ENCODE measurements at regions not wholly inside any gene's neighbourhood (a gene's known extent, or its start where the extent isn't known, plus 50 kb on each side); places are given as distances from the start of the nearest gene placed in this dataset.

- no peak overlapping the region for H3K4me3 ChIP-seq (ENCODE audit: low read length)
- DNase-seq (ENCODE audit: low read depth, low spot score), result no peak
Measured at GRCh38 chr19:33894787-33895186, 98.1 kb downstream of the KCTD15 start.

DNA sequence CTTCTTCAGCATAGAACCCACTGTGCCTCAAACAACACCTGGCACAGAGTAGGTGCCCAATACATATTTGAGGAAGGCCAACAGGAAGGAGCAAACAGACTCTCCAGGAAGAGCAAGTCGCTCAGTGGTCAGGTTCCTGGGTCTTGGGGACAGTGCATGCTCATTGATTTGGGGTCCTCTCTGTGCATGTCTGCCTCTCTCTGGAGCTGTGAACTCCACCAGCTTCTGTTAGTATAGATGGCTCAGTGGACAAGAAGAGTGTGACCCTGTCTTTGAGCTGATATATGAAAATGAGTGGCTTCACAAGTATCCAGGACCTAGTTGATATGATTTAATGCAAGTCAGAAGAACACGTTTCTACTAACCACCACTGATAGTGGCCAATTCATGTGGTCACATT, 98.7 kb downstream of the KCTD15 start:
- no peak overlapping the region for H3K4me3 ChIP-seq (ENCODE audit: low read length)
- no peak for DNase-seq (ENCODE audit: low read depth, low spot score)

GRCh38 chr19:33898062-33898677, 101.5 kb downstream of the KCTD15 start:
- H3K4me3 ChIP-seq (ENCODE audit: low read length), result no peak overlapping the region
- no peak for DNase-seq (ENCODE audit: low read depth, low spot score)

DNA sequence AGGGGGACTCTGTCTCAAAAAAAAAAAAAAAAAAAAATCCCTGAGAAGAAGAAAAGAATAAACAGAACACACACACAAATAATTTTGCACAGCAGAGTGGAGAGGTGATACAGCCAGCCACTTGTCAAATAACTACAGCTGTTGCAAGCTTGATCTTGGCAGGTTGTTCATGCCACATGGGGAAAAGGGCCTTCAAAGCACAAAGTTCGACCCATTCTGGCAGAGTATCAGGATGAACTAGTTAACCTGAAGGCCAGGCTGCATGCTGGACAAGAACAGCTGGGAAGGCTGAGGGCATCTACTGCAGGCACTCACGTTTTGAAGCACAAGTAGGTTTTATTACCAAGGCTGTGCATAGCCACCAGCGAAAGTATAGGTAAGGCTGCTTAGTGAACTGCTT, 104.1 kb downstream of the KCTD15 start:
- no peak overlapping the region for H3K4me3 ChIP-seq (ENCODE audit: low read length)
- DNase-seq (ENCODE audit: low read depth, low spot score), result no peak

GRCh38 chr19:33902395-33902794, 105.7 kb downstream of the KCTD15 start:
- no peak for DNase-seq (ENCODE audit: low read depth, low spot score)
- no peak overlapping the region for H3K4me3 ChIP-seq (ENCODE audit: low read length)

- DNase-seq (ENCODE audit: low read depth, low spot score), result no peak
- H3K4me3 ChIP-seq (ENCODE audit: low read length), result no peak overlapping the region
Measured at GRCh38 chr19:33902802-33903488, 106.3 kb downstream of the KCTD15 start.

DNA sequence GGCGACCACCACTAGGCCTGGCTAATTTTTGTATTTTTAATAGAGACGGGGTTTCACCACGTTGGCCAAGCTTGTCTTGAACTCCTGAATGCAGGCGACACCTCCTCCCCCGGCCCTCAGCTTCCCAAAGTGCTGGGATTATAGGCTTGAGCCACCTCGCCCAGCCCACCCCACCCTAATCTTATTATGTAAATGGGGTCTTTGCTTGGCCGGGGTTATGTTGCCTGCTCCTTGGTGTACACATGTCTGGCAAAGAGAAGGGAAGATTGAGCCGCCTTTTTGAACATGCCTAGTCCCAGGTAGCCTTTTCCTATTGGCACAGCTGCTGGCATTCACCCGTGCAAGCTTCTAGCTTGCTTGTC, 106.8 kb downstream of the KCTD15 start:
- no peak overlapping the region for H3K4me3 ChIP-seq (ENCODE audit: low read length)
- DNase-seq (ENCODE audit: low read depth, low spot score), result no peak

DNA sequence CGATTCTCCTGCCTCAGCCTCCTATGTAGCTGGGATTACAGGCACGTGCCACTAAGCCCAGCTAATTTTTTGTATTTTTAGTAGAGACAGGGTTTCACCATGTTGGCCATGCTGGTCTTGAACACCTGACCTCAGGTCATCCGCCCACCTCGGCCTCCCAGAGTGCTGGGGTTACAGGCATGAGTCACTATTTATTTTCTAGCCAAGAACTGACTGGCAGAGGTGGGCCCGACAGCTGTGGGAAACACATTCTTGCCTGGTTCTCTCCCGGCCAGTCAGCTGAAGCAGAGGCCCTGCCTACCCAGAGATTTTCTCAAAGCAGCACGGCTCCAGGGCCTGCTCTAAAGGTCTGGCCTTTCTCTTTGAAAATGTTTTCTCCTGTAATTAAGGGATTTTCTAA, 108.0 kb downstream of the KCTD15 start:
- H3K4me3 ChIP-seq (ENCODE audit: low read length), result no peak overlapping the region
- no peak for DNase-seq (ENCODE audit: low read depth, low spot score)

- no peak overlapping the region for H3K4me3 ChIP-seq (ENCODE audit: low read length)
- no peak for DNase-seq (ENCODE audit: low read depth, low spot score)
Measured at GRCh38 chr19:33905473-33905936, 108.8 kb downstream of the KCTD15 start.

DNA sequence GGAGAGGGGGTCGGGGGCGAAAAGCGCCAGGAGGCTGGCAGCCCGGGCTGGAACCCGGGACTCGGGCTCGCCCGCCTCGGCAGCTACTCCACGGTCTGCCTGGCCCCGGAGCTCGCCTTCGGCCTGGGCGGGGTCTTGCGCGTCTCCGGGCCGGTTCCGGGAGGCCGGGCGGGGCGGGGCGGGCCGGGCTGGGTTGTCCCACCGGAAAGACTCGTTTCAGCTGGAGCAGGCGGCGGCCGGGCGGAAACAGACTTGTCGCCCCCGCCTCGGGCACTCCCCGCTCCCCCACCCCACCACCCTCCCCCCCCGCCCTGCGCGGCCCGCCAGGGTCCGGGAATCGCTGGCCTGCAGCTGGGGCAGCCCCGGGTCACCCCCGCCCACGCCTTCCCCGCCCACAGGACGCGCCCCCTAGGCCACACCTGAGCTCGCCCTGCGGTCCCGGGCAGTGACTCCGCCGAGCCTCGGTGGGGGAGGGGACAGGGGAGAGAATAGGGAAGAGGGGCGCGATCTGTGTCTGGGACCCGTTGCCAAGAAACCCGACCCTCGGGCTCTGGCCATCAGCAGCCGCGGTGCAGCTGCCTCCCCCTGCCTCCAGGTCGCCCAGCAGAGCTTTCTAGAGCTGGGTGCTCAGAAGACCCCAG, 109.4 kb downstream of the KCTD15 start:
- DNase-seq (ENCODE audit: low read depth, low spot score), result no peak
- no peak overlapping the region for H3K4me3 ChIP-seq (ENCODE audit: low read length)

DNA sequence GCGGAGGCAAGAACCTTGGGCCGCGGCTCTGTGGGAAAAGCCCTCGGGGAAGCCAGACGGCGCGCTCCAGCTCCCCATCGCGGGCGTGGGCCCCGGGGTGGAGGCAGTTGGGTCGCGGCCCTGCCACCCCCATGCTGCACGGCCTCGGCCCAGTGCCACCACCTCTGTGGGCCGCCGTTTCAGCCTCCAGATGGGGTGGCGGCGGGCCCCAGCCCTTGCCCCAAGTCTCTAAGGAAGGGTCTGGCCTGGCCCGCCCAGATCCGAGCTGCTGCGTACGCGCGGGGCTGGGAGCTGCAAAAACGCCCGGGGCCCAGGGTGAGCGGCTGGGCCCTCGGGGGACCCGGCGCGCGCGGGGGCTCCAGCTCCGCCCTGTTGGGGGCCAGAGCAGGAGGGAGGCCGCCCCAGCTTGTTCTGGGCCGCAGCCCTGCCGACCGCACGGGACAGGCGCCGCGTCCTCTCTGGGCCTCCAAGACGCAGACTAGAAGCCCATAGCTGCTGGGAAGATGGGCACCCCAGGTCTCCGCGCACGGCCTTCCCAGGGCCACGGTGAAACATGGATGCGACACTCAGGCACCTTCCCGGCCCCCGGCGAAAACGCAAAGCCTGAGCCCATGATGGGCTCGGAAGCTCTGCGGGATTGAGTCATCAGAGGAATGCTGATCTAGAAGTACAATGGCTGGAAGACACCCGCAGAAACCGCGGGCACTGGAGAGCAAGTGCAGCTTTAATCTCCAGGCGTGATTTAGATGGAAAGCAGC, 110.1 kb downstream of the KCTD15 start:
- no peak for DNase-seq (ENCODE audit: low read depth, low spot score)
- no peak overlapping the region for H3K4me3 ChIP-seq (ENCODE audit: low read length)

- no peak for DNase-seq (ENCODE audit: low read depth, low spot score)
- no peak overlapping the region for H3K4me3 ChIP-seq (ENCODE audit: low read length)
Measured at GRCh38 chr19:33910922-33911321, 114.3 kb downstream of the KCTD15 start.

- no peak for DNase-seq (ENCODE audit: low read depth, low spot score)
- no peak overlapping the region for H3K4me3 ChIP-seq (ENCODE audit: low read length)
Measured at GRCh38 chr19:33914599-33914998, 117.9 kb downstream of the KCTD15 start.

GRCh38 chr19:33916792-33917191, 120.1 kb downstream of the KCTD15 start:
- DNase-seq (ENCODE audit: low read depth, low spot score), result no peak
- H3K4me3 ChIP-seq (ENCODE audit: low read length), result no peak overlapping the region

DNA sequence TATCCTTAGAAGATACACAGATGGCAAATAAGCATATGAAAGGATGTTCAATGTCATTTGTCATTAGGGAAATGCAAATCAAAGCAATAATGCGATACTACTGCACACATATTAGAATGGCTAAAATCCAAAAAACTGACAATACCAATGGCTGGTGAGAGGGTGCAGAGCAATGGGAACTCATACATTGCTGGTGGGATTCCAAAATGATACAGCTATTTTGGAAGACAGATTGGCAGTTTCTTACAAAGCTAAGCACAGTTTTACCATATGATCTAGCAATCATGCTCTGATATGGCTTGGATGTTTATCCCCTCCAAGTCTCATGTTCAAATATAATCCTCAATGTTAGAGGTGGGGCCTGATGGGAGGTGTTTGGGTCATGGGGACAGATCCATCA, 122.6 kb downstream of the KCTD15 start:
- DNase-seq (ENCODE audit: low read depth, low spot score), result no peak

DNA sequence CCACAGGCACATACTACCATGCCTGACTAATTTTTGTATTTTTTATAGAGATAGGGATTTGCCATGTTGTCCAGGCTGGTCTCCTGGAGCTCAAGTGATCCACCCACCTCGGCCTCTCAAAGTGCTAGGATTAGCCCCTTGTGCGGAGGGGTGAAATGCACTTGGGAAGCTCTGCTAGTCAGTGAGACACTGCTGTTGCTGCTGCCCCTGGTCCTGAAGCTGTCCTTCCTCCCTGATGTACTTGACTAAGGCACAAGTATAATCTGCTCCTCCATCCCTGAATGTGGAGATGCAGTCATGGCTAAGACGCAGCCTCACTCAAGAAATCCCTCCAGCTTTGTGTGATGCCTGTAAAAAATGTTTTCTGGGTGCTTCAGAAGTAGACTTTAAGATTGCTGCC, 124.5 kb downstream of the KCTD15 start:
- no peak for DNase-seq (ENCODE audit: low read depth, low spot score)
- H3K4me3 ChIP-seq (ENCODE audit: low read length), result no peak overlapping the region

More for the DNA sequence above, 122.6 kb downstream of the KCTD15 start:
- H3K4me3 ChIP-seq (ENCODE audit: low read length), result no peak overlapping the region

DNA sequence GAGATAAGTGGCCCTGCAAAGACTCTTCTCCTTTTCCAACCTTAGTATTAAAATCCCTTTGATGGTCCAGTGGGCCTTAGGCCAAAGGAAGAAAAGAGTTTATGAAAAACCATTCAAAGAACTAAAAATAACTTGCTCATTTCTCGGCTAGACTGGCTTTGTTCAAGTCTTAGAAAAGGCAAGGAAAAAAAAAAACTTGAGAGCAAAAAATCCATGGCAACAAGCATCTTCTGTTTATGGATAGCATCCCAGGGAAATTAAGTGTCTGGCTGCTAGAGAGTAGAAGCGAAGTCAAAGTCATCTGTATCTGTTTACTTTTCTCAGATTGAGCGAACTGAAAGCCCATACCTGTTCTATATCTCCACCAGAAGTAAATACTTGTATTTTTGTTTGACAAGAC, 129.6 kb downstream of the KCTD15 start:
- no peak overlapping the region for H3K4me3 ChIP-seq (ENCODE audit: low read length)
- no peak for DNase-seq (ENCODE audit: low read depth, low spot score)

DNA sequence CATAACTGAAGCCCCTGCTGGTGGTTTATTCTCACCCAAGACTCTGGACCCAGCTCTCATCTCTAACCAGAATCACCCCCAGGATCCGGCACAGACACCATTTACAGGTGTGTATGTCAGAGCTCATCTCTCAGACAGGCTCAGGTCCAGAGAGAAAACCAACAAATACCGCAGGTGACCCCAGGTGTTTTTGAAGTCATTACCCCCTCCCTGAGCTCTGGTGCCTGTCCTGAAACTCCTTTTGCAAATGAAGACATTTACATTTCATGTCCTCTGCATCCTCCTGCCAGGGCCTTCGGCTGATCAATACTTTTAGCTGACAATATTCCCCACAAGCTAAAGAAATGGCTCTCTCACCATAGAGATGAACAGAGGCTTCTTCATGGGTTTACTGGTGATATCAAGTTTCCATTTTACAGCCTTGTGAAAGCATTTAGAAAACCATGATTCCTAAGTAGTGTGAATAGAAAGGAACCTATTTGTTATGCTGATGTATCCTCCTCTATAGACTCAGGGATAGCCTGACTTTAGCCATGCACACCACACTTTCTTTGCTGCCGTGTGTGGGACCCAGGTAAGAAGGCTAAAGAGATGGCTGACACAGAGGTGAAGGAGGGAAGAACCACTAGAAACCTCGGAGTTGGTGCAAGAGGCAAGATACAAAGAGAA, 131.3 kb downstream of the KCTD15 start:
- H3K4me3 ChIP-seq (ENCODE audit: low read length), result no peak overlapping the region

DNA sequence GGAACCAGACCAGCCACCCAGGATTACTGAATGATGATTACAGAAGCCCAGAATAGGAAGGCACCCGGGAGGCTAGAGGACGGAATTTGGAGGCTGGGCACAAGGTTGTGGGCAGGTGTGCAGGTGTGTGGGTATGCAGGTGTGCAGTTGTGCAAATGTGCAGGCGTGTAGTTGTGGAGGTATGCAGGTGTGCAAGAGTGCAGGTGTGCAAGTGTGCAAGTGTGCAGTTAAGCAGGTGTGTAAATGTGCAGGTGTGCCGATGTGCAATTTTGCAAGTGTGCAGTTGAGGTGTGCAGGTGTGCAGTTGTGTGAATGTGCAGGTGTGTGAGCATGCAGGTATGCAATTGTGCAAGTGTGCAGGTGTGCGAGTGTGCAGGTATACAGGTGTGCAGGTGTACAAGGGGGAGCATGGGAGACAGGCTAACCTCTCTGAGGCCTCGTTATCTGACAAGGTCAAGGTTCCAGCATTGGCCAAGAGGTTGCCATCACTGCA, 131.8 kb downstream of the KCTD15 start:
- no peak for DNase-seq (ENCODE audit: low read depth, low spot score)
- H3K4me3 ChIP-seq (ENCODE audit: low read length), result no peak overlapping the region

More for the DNA sequence above, 131.3 kb downstream of the KCTD15 start:
- no peak for DNase-seq (ENCODE audit: low read depth, low spot score)
